Endothelial cell of umbilical vein (primary cell): ENCODE measurements at regions not wholly inside any gene's neighbourhood (a gene's known extent, or its start where the extent isn't known, plus 50 kb on each side); places are given as distances from the start of the nearest gene placed in this dataset.

Experiments used
- BruUV-seq: library from RNA; stranded (reverse); fragments of 400-500 nt; replicated peaks from 2 replicates; lab custom pipeline; 2021; lab: Mats Ljungman, UMichigan
- CTCF ChIA-PET: fragments of 300-600, 350-600 bp; sonication (Branson Sonifier 250); formaldehyde crosslinking; loops from one replicate; lab custom pipeline; 2021; ENCODE audit warnings: antibody characterized with exemption, inconsistent platforms; lab: Charles Lee
- POLR2A ChIA-PET: fragments of 300-600, 350-600 bp; sonication (Branson Sonifier 250); formaldehyde crosslinking; loops from one replicate; lab custom pipeline; 2021; ENCODE audit warnings: antibody characterized with exemption, inconsistent platforms; lab: Charles Lee
- DNase-seq: peaks from one replicate; pipeline ENCODE4 v3.0.0-alpha.2; 2011; ENCODE audit warnings: low read depth, low spot score
- FAIRE-seq: peaks from 2 replicates; lab custom pipeline; 2011; peaks lifted over from hg19 to GRCh38; lab: Jason Lieb, UNC
- H2AFZ ChIP-seq: 2 replicates; pipeline ENCODE4 v1.6.0; 2012; ENCODE audit warnings: low read depth, low read length, control low read depth, inconsistent platforms
- H3K27ac ChIP-seq: 2 replicates; pipeline ENCODE4 v1.5.1; 2011; ENCODE audit warnings: low read depth, mild to moderate bottlenecking, control low read depth, low read length, moderate library complexity; ENCODE audit not compliant: insufficient read depth
- H3K27me3 ChIP-seq, 2 experiments: 2 replicates each; pipeline versions ENCODE4 v1.6.0 to v1.6.1; 2011; ENCODE audit warnings: low read length in 2 of 2, mixed read lengths in 1 of 2; ENCODE audit not compliant: control insufficient read depth in 2 of 2, insufficient read depth in 2 of 2
- H3K36me3 ChIP-seq, 2 experiments: 2 replicates in 1 of 2; 3 replicates in 1 of 2; pipeline ENCODE4 v1.5.1; 2011; ENCODE audit warnings: low read length in 2 of 2, mild to moderate bottlenecking in 1 of 2, moderate library complexity in 1 of 2; ENCODE audit not compliant: control insufficient read depth in 2 of 2, insufficient read depth in 2 of 2; ENCODE audit errors: extremely low read depth in 1 of 2
- H3K4me1 ChIP-seq: 3 replicates; pipeline ENCODE4 v1.5.1; 2011; ENCODE audit warnings: mild to moderate bottlenecking, low read length; ENCODE audit not compliant: control insufficient read depth, insufficient read depth; ENCODE audit errors: extremely low read depth
- H3K4me2 ChIP-seq: 2 replicates; pipeline ENCODE4 v1.6.1; 2011; ENCODE audit warnings: low read length, control low read depth, mixed read lengths; ENCODE audit not compliant: insufficient read depth
- H3K4me3 ChIP-seq, 3 experiments: fragments of 200-600 bp in 1 of 3; sonication (generic), shearing (Covaris generic) in 1 of 3; replicated peaks in 1 of 3; 2 replicates each; pipeline ENCODE4 v1.5.1; 2011 to 2016; ENCODE audit warnings: control low read depth in 3 of 3, low read length in 3 of 3, mild to moderate bottlenecking in 2 of 3, inconsistent platforms in 1 of 3, low read depth in 1 of 3, moderate library complexity in 1 of 3; ENCODE audit not compliant: insufficient read depth in 1 of 3
- H3K79me2 ChIP-seq: 2 replicates; pipeline ENCODE4 v1.6.0; 2012; ENCODE audit warnings: low read length, inconsistent platforms; ENCODE audit not compliant: control insufficient read depth, insufficient read depth
- H3K9ac ChIP-seq: replicated peaks from 2 replicates; pipeline ENCODE3; 2011; ENCODE audit warnings: low read length, control low read depth; ENCODE audit not compliant: insufficient read depth; ENCODE audit errors: extremely low read depth
- H3K9me1 ChIP-seq: replicated peaks from 3 replicates; pipeline ENCODE4 v1.6.0; 2011; ENCODE audit warnings: mild to moderate bottlenecking, low read length; ENCODE audit not compliant: control insufficient read depth, insufficient read depth; ENCODE audit errors: extremely low read depth
- H3K9me3 ChIP-seq: replicated peaks from 2 replicates; pipeline ENCODE4 v1.5.1; 2012; ENCODE audit warnings: low read length, inconsistent platforms; ENCODE audit not compliant: control insufficient read depth, insufficient read depth
- H4K20me1 ChIP-seq: replicated peaks from 2 replicates; pipeline ENCODE3; 2011; ENCODE audit warnings: mild to moderate bottlenecking, low read length; ENCODE audit not compliant: control insufficient read depth, insufficient read depth; ENCODE audit errors: extremely low read depth
- EZH2 ChIP-seq: IDR thresholded peaks from 2 replicates; pipeline ENCODE4 v1.6.1; 2012; ENCODE audit warnings: borderline replicate concordance, low read depth, mild to moderate bottlenecking, moderate library complexity, low read length, inconsistent platforms; ENCODE audit not compliant: severe bottlenecking
- FOS ChIP-seq: IDR thresholded peaks from 2 replicates; pipeline ENCODE4 v1.6.1; 2011; ENCODE audit warnings: mild to moderate bottlenecking, low read length, moderate library complexity, borderline replicate concordance; ENCODE audit not compliant: insufficient read depth
- GATA2 ChIP-seq: IDR thresholded peaks from 2 replicates; pipeline ENCODE4 v1.7.0; 2011; ENCODE audit warnings: low read depth, mild to moderate bottlenecking, moderate library complexity, mixed read lengths, low read length; ENCODE audit not compliant: insufficient read length, insufficient read depth
- JUN ChIP-seq: IDR thresholded peaks from 2 replicates; pipeline ENCODE4 v1.6.1; 2011; ENCODE audit warnings: borderline replicate concordance, low read depth; ENCODE audit not compliant: insufficient read length, insufficient read depth
- MYC ChIP-seq: IDR thresholded peaks from one replicate; pipeline ENCODE4 v1.6.1; 2011; ENCODE audit warnings: mild to moderate bottlenecking, low read depth, low read length
- POLR2A ChIP-seq: IDR thresholded peaks from 2 replicates; pipeline ENCODE4 v1.6.1; 2012; ENCODE audit warnings: low read depth, mild to moderate bottlenecking, control low read depth, low read length
- POLR2AphosphoS5 ChIP-seq: IDR thresholded peaks from 2 replicates; pipeline ENCODE4 v1.6.1; 2012; ENCODE audit warnings: low read depth, mild to moderate bottlenecking, control low read depth, low read length, moderate library complexity; ENCODE audit not compliant: insufficient read depth
- dilution Hi-C: fragments of 300-500 bp; cut with MboI; formaldehyde crosslinking; loops from one replicate; pipeline ENCODE4 v1.15.0; 2019; ENCODE audit warnings: low sequenced_read_pairs; ENCODE audit not compliant: extremely low pct_ligation_motif_present
- intact Hi-C: fragments of 100-400 bp; cut with micrococcal nuclease; formaldehyde crosslinking; loops from one replicate; pipeline ENCODE4 v1.10.0; 2022
- TF ChIP-seq, protein P1 (sequence below): IDR thresholded peaks from 2 replicates; pipeline ENCODE4 v1.6.1; 2011; ENCODE audit not compliant: insufficient read depth, insufficient read length
- TF ChIP-seq, protein P2 (sequence below), 2 donors: IDR thresholded peaks; 1 replicate in 1 of 2; 2 replicates in 1 of 2; pipeline ENCODE4 v1.5.1; 2011; ENCODE audit warnings: low read length in 2 of 2, mild to moderate bottlenecking in 2 of 2, moderate library complexity in 2 of 2, control low read depth in 1 of 2, inconsistent platforms in 1 of 2, low read depth in 1 of 2; ENCODE audit not compliant: insufficient read depth in 1 of 2; ENCODE audit errors: extremely low read depth in 1 of 2

DNA sequence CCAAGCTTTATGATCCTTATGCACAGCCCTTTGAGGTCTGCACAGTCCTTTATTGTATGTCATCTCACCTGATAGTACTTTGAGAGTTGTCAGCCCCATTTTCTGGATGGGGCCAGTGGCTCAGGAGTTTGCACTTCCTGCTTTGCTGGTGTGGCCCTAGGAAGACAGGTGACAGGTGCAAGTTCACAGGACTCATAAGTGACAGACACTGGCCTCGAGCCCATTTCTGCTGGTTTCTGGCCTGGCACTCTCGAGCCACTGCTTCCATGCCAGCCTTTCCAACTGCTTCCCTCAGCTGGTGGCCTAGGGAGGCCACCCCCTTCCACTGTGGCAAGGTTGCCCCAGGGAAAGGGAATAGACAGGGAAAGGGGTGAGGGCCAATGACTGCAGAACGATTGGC is 84.4 kb upstream of the CCL1 start:
- no peaks in the 10 kb centered on the region for H3K9me1 ChIP-seq
- no peak overlapping the region for H3K4me2 ChIP-seq
- no peak overlapping the region for H3K27ac ChIP-seq
- no peaks in the 10 kb centered on the region for H3K27me3 ChIP-seq
- dilution Hi-C loops (no loop called here), intact Hi-C loops (no loop called here)
- no TSS peak for BruUV-seq
- no peaks in the 10 kb centered on the region for H4K20me1 ChIP-seq
- DNase-seq: no peak
- H3K36me3 ChIP-seq: no peaks in the 10 kb centered on the region
- no peaks in the 10 kb centered on the region for H3K79me2 ChIP-seq
- H3K4me1 ChIP-seq: no peaks in the 10 kb centered on the region
- TF ChIP-seq, protein P1, sequence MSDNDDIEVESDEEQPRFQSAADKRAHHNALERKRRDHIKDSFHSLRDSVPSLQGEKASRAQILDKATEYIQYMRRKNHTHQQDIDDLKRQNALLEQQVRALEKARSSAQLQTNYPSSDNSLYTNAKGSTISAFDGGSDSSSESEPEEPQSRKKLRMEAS: no peak
- no peak for TF ChIP-seq MYC
- no peak for TF ChIP-seq POLR2AphosphoS5
- TF ChIP-seq, protein P2, sequence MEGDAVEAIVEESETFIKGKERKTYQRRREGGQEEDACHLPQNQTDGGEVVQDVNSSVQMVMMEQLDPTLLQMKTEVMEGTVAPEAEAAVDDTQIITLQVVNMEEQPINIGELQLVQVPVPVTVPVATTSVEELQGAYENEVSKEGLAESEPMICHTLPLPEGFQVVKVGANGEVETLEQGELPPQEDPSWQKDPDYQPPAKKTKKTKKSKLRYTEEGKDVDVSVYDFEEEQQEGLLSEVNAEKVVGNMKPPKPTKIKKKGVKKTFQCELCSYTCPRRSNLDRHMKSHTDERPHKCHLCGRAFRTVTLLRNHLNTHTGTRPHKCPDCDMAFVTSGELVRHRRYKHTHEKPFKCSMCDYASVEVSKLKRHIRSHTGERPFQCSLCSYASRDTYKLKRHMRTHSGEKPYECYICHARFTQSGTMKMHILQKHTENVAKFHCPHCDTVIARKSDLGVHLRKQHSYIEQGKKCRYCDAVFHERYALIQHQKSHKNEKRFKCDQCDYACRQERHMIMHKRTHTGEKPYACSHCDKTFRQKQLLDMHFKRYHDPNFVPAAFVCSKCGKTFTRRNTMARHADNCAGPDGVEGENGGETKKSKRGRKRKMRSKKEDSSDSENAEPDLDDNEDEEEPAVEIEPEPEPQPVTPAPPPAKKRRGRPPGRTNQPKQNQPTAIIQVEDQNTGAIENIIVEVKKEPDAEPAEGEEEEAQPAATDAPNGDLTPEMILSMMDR (IDR thresholded peaks at IDR 0.05; ENCODE audit: extremely low read depth in 1 of 2, insufficient read depth in 1 of 2, low read depth in 1 of 2, low read length in 2 of 2): no peak
- no peak for TF ChIP-seq POLR2A
- TF ChIP-seq FOS: no peak
- TF ChIP-seq JUN: no peak
- no peak for TF ChIP-seq EZH2
- no peak for TF ChIP-seq GATA2
- FAIRE-seq: no peak
- ChIA-PET CTCF (no interaction called here), POLR2A (no interaction called here)
- H3K4me3 ChIP-seq: no peak overlapping the region
- no peaks in the 10 kb centered on the region for H3K9me3 ChIP-seq
- no peak overlapping the region for H3K9ac ChIP-seq
- no peak overlapping the region for H2AFZ ChIP-seq
